DOHH2 (cell line): ENCODE measurements at regions not wholly inside any gene's neighbourhood (a gene's known extent, or its start where the extent isn't known, plus 50 kb on each side); places are given as distances from the start of the nearest gene placed in this dataset.
A peak's percentile ranks its signal among the peaks of the same experiment; 100 is the strongest.
"Not testable (repeated sequence)": the region's sequence is repeated elsewhere in the genome, so short reads cannot be mapped to it uniquely, and the experiment has no call there.

Experiments used
- H3F3A ChIP-seq: fragments of 200-600 bp; sonication (generic), shearing (Covaris generic); 2 replicates; pipeline ENCODE4 v1.6.0; 2016; ENCODE audit warnings: antibody characterized with exemption, mild to moderate bottlenecking; ENCODE audit not compliant: control insufficient read depth, insufficient read depth
- H3K27ac ChIP-seq: fragments of 200-600 bp; sonication (generic); 2 replicates; pipeline ENCODE4 v1.5.1; 2014; ENCODE audit warnings: low read depth, mild to moderate bottlenecking, low read length, moderate library complexity
- H3K27me3 ChIP-seq: fragments of 200-600 bp; sonication (generic); 2 replicates; pipeline ENCODE4 v1.6.1; 2014; ENCODE audit warnings: mild to moderate bottlenecking, low read length, mixed read lengths; ENCODE audit not compliant: control insufficient read depth
- H3K36me3 ChIP-seq: fragments of 200-600 bp; sonication (generic); 2 replicates; pipeline ENCODE4 v1.6.1; 2014; ENCODE audit warnings: mild to moderate bottlenecking, low read length, moderate library complexity, mixed read lengths; ENCODE audit not compliant: control insufficient read depth
- H3K4me1 ChIP-seq: fragments of 200-600 bp; sonication (generic); 2 replicates; pipeline ENCODE4 v1.6.1; 2014; ENCODE audit warnings: mild to moderate bottlenecking, low read length, mixed read lengths; ENCODE audit not compliant: control insufficient read depth
- H3K4me2 ChIP-seq: fragments of 200-600 bp; sonication (generic); 2 replicates; pipeline ENCODE4 v1.6.0; 2014; ENCODE audit warnings: mild to moderate bottlenecking, low read length, moderate library complexity
- H3K4me3 ChIP-seq: fragments of 200-600 bp; sonication (generic); 2 replicates; pipeline ENCODE4 v1.5.1; 2014; ENCODE audit warnings: mild to moderate bottlenecking, low read length, mixed read lengths
- H3K79me2 ChIP-seq: fragments of 200-600 bp; sonication (generic); 2 replicates; pipeline ENCODE4 v1.6.1; 2014; ENCODE audit warnings: mild to moderate bottlenecking, low read length, mixed read lengths; ENCODE audit not compliant: control insufficient read depth
- H3K9me2 ChIP-seq: fragments of 200-600 bp; sonication (generic); replicated peaks from 2 replicates; pipeline ENCODE4 v1.6.1; 2014; ENCODE audit warnings: mild to moderate bottlenecking, low read length, mixed read lengths; ENCODE audit not compliant: control insufficient read depth
- H3K9me3 ChIP-seq: fragments of 200-600 bp; sonication (generic); 2 replicates; pipeline ENCODE4 v1.6.1; 2014; ENCODE audit warnings: antibody characterized with exemption, low read length, mixed read lengths; ENCODE audit not compliant: control insufficient read depth, insufficient read depth
- H4K20me1 ChIP-seq: fragments of 200-600 bp; sonication (generic); 2 replicates; pipeline ENCODE4 v1.6.0; 2014; ENCODE audit warnings: low read depth, mild to moderate bottlenecking, antibody characterized with exemption, low read length, moderate library complexity; ENCODE audit not compliant: control insufficient read depth, insufficient read depth
- CTCF ChIP-seq: fragments of 200-600 bp; sonication (generic); IDR thresholded peaks from one replicate; pipeline ENCODE4 v1.5.1; 2014; ENCODE audit warnings: antibody characterized with exemption, mild to moderate bottlenecking, low read depth, low read length; ENCODE audit not compliant: poor library complexity, severe bottlenecking

- H3K27ac ChIP-seq, H3K27me3 ChIP-seq, H3K4me2 ChIP-seq, H3K36me3 ChIP-seq, H3K9me3 ChIP-seq, H3F3A ChIP-seq, H3K4me1 ChIP-seq, H3K9me2 ChIP-seq, H4K20me1 ChIP-seq, H3K79me2 ChIP-seq, H3K4me3 ChIP-seq: not testable (repeated sequence)
Observed at GRCh38 chr7:150053396-150053795, 179.6 kb downstream of the ATP6V0E2 start.

GRCh38 chr7:150054242-150054641 is 180.5 kb downstream of the ATP6V0E2 start:
- H3K36me3 ChIP-seq, H3K4me1 ChIP-seq, H3K9me3 ChIP-seq, H3K4me3 ChIP-seq, H3K79me2 ChIP-seq, H3K27ac ChIP-seq, H3F3A ChIP-seq, H3K27me3 ChIP-seq, H3K9me2 ChIP-seq, H3K4me2 ChIP-seq, H4K20me1 ChIP-seq: not testable (repeated sequence)

GRCh38 chr7:150060259-150061221 is 186.8 kb downstream of the ATP6V0E2 start:
- not testable (repeated sequence) for H3K27me3 ChIP-seq, H3K79me2 ChIP-seq

GRCh38 chr7:150063195-150063594 is 189.4 kb downstream of the ATP6V0E2 start:
- H3F3A ChIP-seq, H3K9me3 ChIP-seq, H3K4me2 ChIP-seq, H3K36me3 ChIP-seq, H3K4me3 ChIP-seq, H3K4me1 ChIP-seq, H4K20me1 ChIP-seq, H3K79me2 ChIP-seq, H3K9me2 ChIP-seq, H3K27me3 ChIP-seq, H3K27ac ChIP-seq: not testable (repeated sequence)

More at GRCh38 chr7:150060259-150061221, 186.8 kb downstream of the ATP6V0E2 start:
- H3K4me3 ChIP-seq, H4K20me1 ChIP-seq, H3F3A ChIP-seq, H3K9me2 ChIP-seq, H3K4me1 ChIP-seq, H3K36me3 ChIP-seq, H3K4me2 ChIP-seq, H3K27ac ChIP-seq, H3K9me3 ChIP-seq: not testable (repeated sequence)
- TF ChIP-seq CTCF, result peak; percentile 36

GRCh38 chr7:150069555-150070313 is 196.0 kb downstream of the ATP6V0E2 start:
- H3K9me3 ChIP-seq, H3K27ac ChIP-seq, H3F3A ChIP-seq: not testable (repeated sequence)

GRCh38 chr7:150077543-150077942 is 203.8 kb downstream of the ATP6V0E2 start:
- H3K9me2 ChIP-seq, H3K4me1 ChIP-seq, H3K27me3 ChIP-seq, H3K27ac ChIP-seq, H3F3A ChIP-seq, H3K4me2 ChIP-seq, H4K20me1 ChIP-seq, H3K36me3 ChIP-seq, H3K9me3 ChIP-seq, H3K4me3 ChIP-seq, H3K79me2 ChIP-seq: not testable (repeated sequence)

More at GRCh38 chr7:150069555-150070313, 196.0 kb downstream of the ATP6V0E2 start:
- not testable (repeated sequence) for H3K4me3 ChIP-seq, H3K79me2 ChIP-seq, H3K9me2 ChIP-seq, H3K4me2 ChIP-seq, H3K36me3 ChIP-seq, H3K4me1 ChIP-seq, H4K20me1 ChIP-seq, H3K27me3 ChIP-seq

- not testable (repeated sequence) for H3K79me2 ChIP-seq, H3K9me2 ChIP-seq, H3F3A ChIP-seq, H3K4me2 ChIP-seq, H3K4me1 ChIP-seq, H3K36me3 ChIP-seq, H3K27me3 ChIP-seq, H3K27ac ChIP-seq, H3K9me3 ChIP-seq, H3K4me3 ChIP-seq, H4K20me1 ChIP-seq
Observed at GRCh38 chr7:150081865-150082264, 208.1 kb downstream of the ATP6V0E2 start.
